ENCODE measurements at regions not wholly inside any gene's neighbourhood (a gene's known extent, or its start where the extent isn't known, plus 50 kb on each side); places are given as distances from the start of the nearest gene placed in this dataset.

- TF ChIP-seq POLR2AphosphoS5 (IDR thresholded peaks at IDR 0.05; ENCODE audit: low read depth, low read length) (no peak), CTCF (IDR thresholded peaks at IDR 0.05) (no peak), TCF7L2 (IDR thresholded peaks at IDR 0.05; ENCODE audit: low read depth, low read length) (no peak), REST (IDR thresholded peaks at IDR 0.05; ENCODE audit: insufficient read depth in 1 of 2, low read depth in 2 of 2, low read length in 1 of 2) (no peak), SIN3A (IDR thresholded peaks at IDR 0.05; ENCODE audit: borderline replicate concordance, insufficient read depth, low read depth, low read length) (no peak)
Measured at GRCh38 chr1:209094384-209094783, 489.1 kb upstream of the CAMK1G start.
